Nephron progenitor cell (in vitro differentiated cells): ENCODE measurements at regions not wholly inside any gene's neighbourhood (a gene's known extent, or its start where the extent isn't known, plus 50 kb on each side); places are given as distances from the start of the nearest gene placed in this dataset.
A peak's percentile ranks its signal among the peaks of the same experiment; 100 is the strongest.
"Not testable (repeated sequence)": the region's sequence is repeated elsewhere in the genome, so short reads cannot be mapped to it uniquely, and the experiment has no call there.

Experiments
- DNase-seq: peaks from one replicate; pipeline ENCODE4 v3.0.0; 2021
- H3K27ac Mint-ChIP-seq: 2 replicates; pipeline ENCODE4 v1.8.0; 2021; ENCODE audit warnings: mild to moderate bottlenecking, moderate library complexity, mixed read lengths
- H3K27me3 Mint-ChIP-seq: 2 replicates; pipeline ENCODE4 v1.8.0; 2021; ENCODE audit warnings: mild to moderate bottlenecking, low read depth, mixed read lengths; ENCODE audit not compliant: poor library complexity
- H3K36me3 Mint-ChIP-seq: 2 replicates; pipeline ENCODE4 v1.8.0; 2021; ENCODE audit warnings: low read depth, mixed read lengths
- H3K4me1 Mint-ChIP-seq: 2 replicates; pipeline ENCODE4 v1.8.0; 2021; ENCODE audit warnings: mixed read lengths
- H3K4me3 Mint-ChIP-seq: 2 replicates; pipeline ENCODE4 v1.8.0; 2021; ENCODE audit warnings: mild to moderate bottlenecking, moderate library complexity, mixed read lengths
- H3K9me3 Mint-ChIP-seq: 2 replicates; pipeline ENCODE4 v1.8.0; 2021; ENCODE audit warnings: mild to moderate bottlenecking, moderate library complexity, mixed read lengths
- CTCF ChIP-seq: fragments of 200-600 bp; sonication (generic); IDR thresholded peaks from 2 replicates; pipeline ENCODE4 v1.5.0; 2021; ENCODE audit warnings: antibody characterized with exemption

DNA sequence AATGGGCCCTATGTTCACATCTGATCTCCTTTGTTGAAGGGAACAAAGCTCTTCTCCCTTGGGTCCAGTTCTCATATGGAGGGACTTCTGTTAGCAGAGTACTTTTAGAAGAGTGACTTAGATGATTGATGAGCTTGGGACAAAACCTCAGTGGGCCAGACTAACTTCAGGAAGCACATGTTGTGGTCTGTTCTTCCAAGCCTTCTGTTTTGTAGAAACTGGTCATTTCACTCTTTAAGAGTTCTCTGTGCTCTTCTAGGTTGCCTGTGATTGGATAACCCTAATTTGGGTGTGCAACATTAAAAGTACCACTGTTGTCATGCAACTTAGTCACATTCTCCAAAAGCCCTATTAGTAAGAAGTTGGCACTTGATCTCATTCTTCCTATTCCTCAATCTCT, 183.5 kb upstream of the ACO1 start:
- no peaks in the 10 kb centered on the region for H3K36me3 Mint-ChIP-seq
- H3K27ac Mint-ChIP-seq = no peak overlapping the region
- no peaks in the 10 kb centered on the region for H3K9me3 Mint-ChIP-seq
- H3K4me3 Mint-ChIP-seq = no peak overlapping the region
- no peak for DNase-seq
- no peaks in the 10 kb centered on the region for H3K4me1 Mint-ChIP-seq
- no peaks in the 10 kb centered on the region for H3K27me3 Mint-ChIP-seq
- no peak for TF ChIP-seq CTCF

GRCh38 chr9:32209164-32209563, 175.3 kb upstream of the ACO1 start:
- H3K4me3 Mint-ChIP-seq, H3K27ac Mint-ChIP-seq, DNase-seq, H3K27me3 Mint-ChIP-seq, H3K36me3 Mint-ChIP-seq, H3K9me3 Mint-ChIP-seq, H3K4me1 Mint-ChIP-seq: not testable (repeated sequence)

GRCh38 chr9:32218100-32218767, 166.2 kb upstream of the ACO1 start:
- Mint-ChIP-seq H3K4me1 (peaks cover 6% of the 10 kb centered on the region), H3K27ac (peak overlapping the region; percentile 3), H3K27me3 (no peaks in the 10 kb centered on the region), H3K9me3 (peaks cover 17% of the 10 kb centered on the region), H3K36me3 (no peaks in the 10 kb centered on the region), H3K4me3 (no peak overlapping the region)
- DNase-seq = no peak
- TF ChIP-seq CTCF = no peak

- Mint-ChIP-seq H3K9me3 (peaks cover 13% of the 10 kb centered on the region), H3K36me3 (no peaks in the 10 kb centered on the region)
Observed at GRCh38 chr9:32220750-32221149, 163.7 kb upstream of the ACO1 start.

GRCh38 chr9:32234451-32234850, 150.0 kb upstream of the ACO1 start:
- no peak for DNase-seq
- no peak for TF ChIP-seq CTCF
- no peak overlapping the region for H3K27ac Mint-ChIP-seq
- peaks cover 18% of the 10 kb centered on the region for H3K9me3 Mint-ChIP-seq
- peaks cover 2% of the 10 kb centered on the region for H3K27me3 Mint-ChIP-seq
- no peak overlapping the region for H3K4me3 Mint-ChIP-seq
- H3K36me3 Mint-ChIP-seq = no peaks in the 10 kb centered on the region
- H3K4me1 Mint-ChIP-seq = no peaks in the 10 kb centered on the region

More at GRCh38 chr9:32220750-32221149, 163.7 kb upstream of the ACO1 start:
- DNase-seq = no peak
- Mint-ChIP-seq H3K27me3 (no peaks in the 10 kb centered on the region), H3K4me3 (no peak overlapping the region), H3K27ac (no peak overlapping the region), H3K4me1 (peaks cover 6% of the 10 kb centered on the region)
- no peak for TF ChIP-seq CTCF

DNA sequence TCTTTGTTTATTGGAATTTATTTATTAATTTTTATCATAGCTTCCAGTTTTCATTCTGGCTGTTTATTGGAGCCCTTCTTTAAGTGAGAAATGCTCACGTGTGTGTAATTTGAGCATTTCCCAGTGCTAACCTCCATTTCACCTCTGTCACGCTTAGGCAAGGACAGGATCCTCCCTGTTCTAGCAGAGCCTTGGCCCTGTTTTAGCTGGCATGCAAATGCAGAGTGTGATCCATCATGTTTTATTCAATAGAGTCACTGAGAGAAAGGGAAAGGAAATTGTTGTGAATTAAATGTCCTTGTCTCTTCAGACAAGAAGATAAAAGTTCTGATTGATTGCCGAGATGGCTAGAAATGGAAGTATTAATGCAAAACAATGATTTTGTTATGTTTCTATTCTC, 137.3 kb upstream of the ACO1 start:
- H3K36me3 Mint-ChIP-seq = no peaks in the 10 kb centered on the region
- H3K27ac Mint-ChIP-seq = peak overlapping the region; percentile 12
- H3K4me3 Mint-ChIP-seq = no peak overlapping the region
- TF ChIP-seq CTCF = no peak
- H3K9me3 Mint-ChIP-seq = no peaks in the 10 kb centered on the region
- peak; percentile 4 for DNase-seq
- H3K4me1 Mint-ChIP-seq = peaks cover 38% of the 10 kb centered on the region
- H3K27me3 Mint-ChIP-seq = no peaks in the 10 kb centered on the region
